ENCODE measurements at regions not wholly inside any gene's neighbourhood (a gene's known extent, or its start where the extent isn't known, plus 50 kb on each side); places are given as distances from the start of the nearest gene placed in this dataset.
A peak's percentile ranks its signal among the peaks of the same experiment; 100 is the strongest.

GRCh38 chr4:159018062-159018629 is 84.7 kb upstream of the RAPGEF2 start:
- peak; percentile 6 for DNase-seq (ENCODE audit: low read depth)
- H3K4me3 ChIP-seq (ENCODE audit: low read depth, low read length): no peak overlapping the region
- no peak for TF ChIP-seq CTCF (IDR thresholded peaks at IDR 0.05; ENCODE audit: insufficient read depth, low read length)

- no peak for DNase-seq (ENCODE audit: low read depth)
- H3K4me3 ChIP-seq (ENCODE audit: low read depth, low read length): no peak overlapping the region
- TF ChIP-seq CTCF (IDR thresholded peaks at IDR 0.05; ENCODE audit: insufficient read depth, low read length): no peak
Observed at GRCh38 chr4:159019356-159019755, 83.5 kb upstream of the RAPGEF2 start.

GRCh38 chr4:159021597-159022385 is 81.1 kb upstream of the RAPGEF2 start:
- DNase-seq (ENCODE audit: low read depth): no peak
- no peak overlapping the region for H3K4me3 ChIP-seq (ENCODE audit: low read depth, low read length)
- no peak for TF ChIP-seq CTCF (IDR thresholded peaks at IDR 0.05; ENCODE audit: insufficient read depth, low read length)

GRCh38 chr4:159023741-159024140 is 79.1 kb upstream of the RAPGEF2 start:
- no peak for DNase-seq (ENCODE audit: low read depth)
- H3K4me3 ChIP-seq (ENCODE audit: low read depth, low read length): no peak overlapping the region
- TF ChIP-seq CTCF (IDR thresholded peaks at IDR 0.05; ENCODE audit: insufficient read depth, low read length): no peak

- no peak for TF ChIP-seq CTCF (IDR thresholded peaks at IDR 0.05; ENCODE audit: insufficient read depth, low read length)
Observed at GRCh38 chr4:159024266-159024665, 78.6 kb upstream of the RAPGEF2 start.

GRCh38 chr4:159024828-159025227 is 78.1 kb upstream of the RAPGEF2 start:
- H3K4me3 ChIP-seq (ENCODE audit: low read depth, low read length): no peak overlapping the region
- no peak for DNase-seq (ENCODE audit: low read depth)
- TF ChIP-seq CTCF (IDR thresholded peaks at IDR 0.05; ENCODE audit: insufficient read depth, low read length): no peak

More at GRCh38 chr4:159024266-159024665, 78.6 kb upstream of the RAPGEF2 start:
- DNase-seq (ENCODE audit: low read depth): no peak
- no peak overlapping the region for H3K4me3 ChIP-seq (ENCODE audit: low read depth, low read length)
